HG03442 (cell line): ENCODE measurements at regions not wholly inside any gene's neighbourhood (a gene's known extent, or its start where the extent isn't known, plus 50 kb on each side); places are given as distances from the start of the nearest gene placed in this dataset.
"Not testable (repeated sequence)": the region's sequence is repeated elsewhere in the genome, so short reads cannot be mapped to it uniquely, and the experiment has no call there.

Source experiments
- ATAC-seq: cut with Tn5 transposase; IDR thresholded peaks from one replicate; pipeline ENCODE4 v1.9.1; 2021; ENCODE audit warnings: mild to moderate bottlenecking, moderate library complexity; ENCODE audit not compliant: unreplicated experiment

- no peak for ATAC-seq
Observed at GRCh38 chr7:16267953-16268820, 153.2 kb downstream of the CRPPA start.

GRCh38 chr7:16266877-16267276, 154.5 kb downstream of the CRPPA start:
- no peak for ATAC-seq

GRCh38 chr7:16266470-16266869, 154.9 kb downstream of the CRPPA start:
- ATAC-seq: not testable (repeated sequence)

- no peak for ATAC-seq
Observed at GRCh38 chr7:16265863-16266458, 155.4 kb downstream of the CRPPA start.

GRCh38 chr7:16264823-16265804, 156.2 kb downstream of the CRPPA start:
- ATAC-seq: no peak

GRCh38 chr7:16264036-16264819, 157.1 kb downstream of the CRPPA start:
- ATAC-seq: no peak

GRCh38 chr7:16263377-16263776, 158.0 kb downstream of the CRPPA start:
- ATAC-seq: not testable (repeated sequence)

GRCh38 chr7:16261654-16262053, 159.7 kb downstream of the CRPPA start:
- no peak for ATAC-seq

- ATAC-seq: no peak
Observed at GRCh38 chr7:16261100-16261499, 160.2 kb downstream of the CRPPA start.

GRCh38 chr7:16260236-16260728, 161.1 kb downstream of the CRPPA start:
- no peak for ATAC-seq

- not testable (repeated sequence) for ATAC-seq
Observed at GRCh38 chr7:16256419-16256818, 164.9 kb downstream of the CRPPA start.

- ATAC-seq: not testable (repeated sequence)
Observed at GRCh38 chr7:16255952-16256351, 165.4 kb downstream of the CRPPA start.

- ATAC-seq: not testable (repeated sequence)
Observed at GRCh38 chr7:16250655-16251054, 170.7 kb downstream of the CRPPA start.

GRCh38 chr7:16249204-16249603, 172.1 kb downstream of the CRPPA start:
- not testable (repeated sequence) for ATAC-seq

GRCh38 chr7:16248556-16248955, 172.8 kb downstream of the CRPPA start:
- not testable (repeated sequence) for ATAC-seq

GRCh38 chr7:16244469-16244868, 176.9 kb downstream of the CRPPA start:
- no peak for ATAC-seq

GRCh38 chr7:16242920-16243319, 178.4 kb downstream of the CRPPA start:
- ATAC-seq: no peak

- no peak for ATAC-seq
Observed at GRCh38 chr7:16241017-16241416, 180.3 kb downstream of the CRPPA start.

GRCh38 chr7:16236381-16236780, 185.0 kb downstream of the CRPPA start:
- no peak for ATAC-seq
